ENCODE measurements at regions not wholly inside any gene's neighbourhood (a gene's known extent, or its start where the extent isn't known, plus 50 kb on each side); places are given as distances from the start of the nearest gene placed in this dataset.

GRCh38 chr1:116832932-116833578, 76.7 kb upstream of the PTGFRN start:
- H3K27me3 ChIP-seq, result no peaks in the 10 kb centered on the region
- intact Hi-C loops (cut with DNase I), result no loop called here
- peak overlapping the region in 1 of 4 donors; percentile 6 for H3K27ac ChIP-seq
- WGBS, 2 donors, result 20 to 61% methylated on average over 3 of the region's 3 CpGs
- no peak for DNase-seq
- H3K4me1 ChIP-seq, result peaks cover 0 to 14% (median 0%) of the 10 kb centered on the region in 4 donors
- H3K36me3 ChIP-seq, result no peaks in the 10 kb centered on the region
- H3K9me3 ChIP-seq, result no peaks in the 10 kb centered on the region
- TF ChIP-seq POLR2A (IDR thresholded peaks at IDR 0.05) (no peak), POLR2AphosphoS5 (IDR thresholded peaks at IDR 0.05) (no peak), CTCF (IDR thresholded peaks at IDR 0.05) (no peak), EP300 (IDR thresholded peaks at IDR 0.05) (no peak)
- no peak overlapping the region for H3K4me3 ChIP-seq

- TF ChIP-seq EP300 (IDR thresholded peaks at IDR 0.05) (no peak), POLR2A (IDR thresholded peaks at IDR 0.05) (no peak), CTCF (IDR thresholded peaks at IDR 0.05) (no peak), POLR2AphosphoS5 (IDR thresholded peaks at IDR 0.05) (no peak)
- no peaks in the 10 kb centered on the region for H3K9me3 ChIP-seq
- no peaks in the 10 kb centered on the region for H3K36me3 ChIP-seq
- peaks cover 0 to 14% (median 0%) of the 10 kb centered on the region in 4 donors for H3K4me1 ChIP-seq
- H3K4me3 ChIP-seq, result no peak overlapping the region
- H3K27ac ChIP-seq, result no peak overlapping the region
- WGBS, 2 donors, result 49 to 73% methylated on average over 1 of the region's 1 CpG
- intact Hi-C loops (cut with DNase I), result no loop called here
- DNase-seq, result no peak
- H3K27me3 ChIP-seq, result no peaks in the 10 kb centered on the region
These were observed 76.0 kb upstream of the PTGFRN start for GRCh38 chr1:116833718-116834117.

GRCh38 chr1:116834595-116834994, 75.1 kb upstream of the PTGFRN start:
- peaks cover 0 to 14% (median 0%) of the 10 kb centered on the region in 4 donors for H3K4me1 ChIP-seq
- no peaks in the 10 kb centered on the region for H3K27me3 ChIP-seq
- H3K9me3 ChIP-seq, result no peaks in the 10 kb centered on the region
- 79 to 89% methylated on average over 2 of the region's 2 CpGs for WGBS, 2 donors
- no peak overlapping the region for H3K4me3 ChIP-seq
- intact Hi-C loops (cut with DNase I), result no loop called here
- no peaks in the 10 kb centered on the region for H3K36me3 ChIP-seq
- no peak for DNase-seq
- no peak for TF ChIP-seq POLR2AphosphoS5 (IDR thresholded peaks at IDR 0.05)
- TF ChIP-seq CTCF (IDR thresholded peaks at IDR 0.05), result no peak
- no peak for TF ChIP-seq POLR2A (IDR thresholded peaks at IDR 0.05)
- TF ChIP-seq EP300 (IDR thresholded peaks at IDR 0.05), result no peak
- H3K27ac ChIP-seq, result no peak overlapping the region

- H3K9me3 ChIP-seq, result no peaks in the 10 kb centered on the region
- 94 to 95% methylated on average over 4 of the region's 4 CpGs for WGBS, 2 donors
- DNase-seq, result no peak
- no peaks in the 10 kb centered on the region for H3K36me3 ChIP-seq
- H3K27me3 ChIP-seq, result no peaks in the 10 kb centered on the region
- no peak overlapping the region for H3K4me3 ChIP-seq
- no peak overlapping the region for H3K27ac ChIP-seq
- H3K4me1 ChIP-seq, result peaks cover 0 to 14% (median 0%) of the 10 kb centered on the region in 4 donors
- no peak for TF ChIP-seq POLR2A (IDR thresholded peaks at IDR 0.05)
- TF ChIP-seq CTCF (IDR thresholded peaks at IDR 0.05), result no peak
- TF ChIP-seq EP300 (IDR thresholded peaks at IDR 0.05), result no peak
- no peak for TF ChIP-seq POLR2AphosphoS5 (IDR thresholded peaks at IDR 0.05)
- intact Hi-C loops (cut with DNase I), result no loop called here
These were observed 74.6 kb upstream of the PTGFRN start for GRCh38 chr1:116835161-116835560.

- H3K27ac ChIP-seq, result no peak overlapping the region
- no peak overlapping the region for H3K4me3 ChIP-seq
- intact Hi-C loops (cut with DNase I), result no loop called here
- no peaks in the 10 kb centered on the region for H3K9me3 ChIP-seq
- peaks cover 0 to 14% (median 0%) of the 10 kb centered on the region in 4 donors for H3K4me1 ChIP-seq
- H3K27me3 ChIP-seq, result no peaks in the 10 kb centered on the region
- DNase-seq, result no peak
- 91 to 100% methylated on average over 1 of the region's 1 CpG for WGBS, 2 donors
- no peaks in the 10 kb centered on the region for H3K36me3 ChIP-seq
- TF ChIP-seq CTCF (IDR thresholded peaks at IDR 0.05), result no peak
- no peak for TF ChIP-seq POLR2AphosphoS5 (IDR thresholded peaks at IDR 0.05)
- TF ChIP-seq POLR2A (IDR thresholded peaks at IDR 0.05), result no peak
- no peak for TF ChIP-seq EP300 (IDR thresholded peaks at IDR 0.05)
These were observed 73.6 kb upstream of the PTGFRN start for GRCh38 chr1:116836099-116836498.
